ENCODE measurements at regions not wholly inside any gene's neighbourhood (a gene's known extent, or its start where the extent isn't known, plus 50 kb on each side); places are given as distances from the start of the nearest gene placed in this dataset.

GRCh38 chr21:31497914-31498313, 153.9 kb upstream of the TIAM1 start:
- DNase-seq = no peak

GRCh38 chr21:31493350-31493880, 149.4 kb upstream of the TIAM1 start:
- DNase-seq = no peak

- DNase-seq = no peak
Measured at GRCh38 chr21:31491617-31492016, 147.6 kb upstream of the TIAM1 start.

GRCh38 chr21:31490443-31490842, 146.4 kb upstream of the TIAM1 start:
- no peak for DNase-seq

GRCh38 chr21:31489726-31490125, 145.7 kb upstream of the TIAM1 start:
- no peak for DNase-seq

GRCh38 chr21:31489014-31489413, 145.0 kb upstream of the TIAM1 start:
- no peak for DNase-seq

GRCh38 chr21:31484219-31484618, 140.2 kb upstream of the TIAM1 start:
- no peak for DNase-seq

GRCh38 chr21:31483146-31483545, 139.1 kb upstream of the TIAM1 start:
- no peak for DNase-seq

- DNase-seq = no peak
Measured at GRCh38 chr21:31482460-31482859, 138.4 kb upstream of the TIAM1 start.

GRCh38 chr21:31480228-31480627, 136.2 kb upstream of the TIAM1 start:
- DNase-seq = no peak

- DNase-seq = no peak
Measured at GRCh38 chr21:31479714-31480113, 135.7 kb upstream of the TIAM1 start.

- DNase-seq = no peak
Measured at GRCh38 chr21:31479222-31479621, 135.2 kb upstream of the TIAM1 start.

GRCh38 chr21:31476263-31477022, 132.4 kb upstream of the TIAM1 start:
- no peak for DNase-seq

- no peak for DNase-seq
Measured at GRCh38 chr21:31475223-31475622, 131.2 kb upstream of the TIAM1 start.

GRCh38 chr21:31473685-31474345, 129.8 kb upstream of the TIAM1 start:
- no peak for DNase-seq

- no peak for DNase-seq
Measured at GRCh38 chr21:31471865-31472264, 127.8 kb upstream of the TIAM1 start.

- no peak for DNase-seq
Measured at GRCh38 chr21:31470896-31471694, 127.0 kb upstream of the TIAM1 start.

- no peak for DNase-seq
Measured at GRCh38 chr21:31460980-31461379, 116.9 kb upstream of the TIAM1 start.

GRCh38 chr21:31459457-31459856, 115.4 kb upstream of the TIAM1 start:
- DNase-seq = no peak

- DNase-seq = no peak
Measured at GRCh38 chr21:31457675-31458074, 113.6 kb upstream of the TIAM1 start.

- no peak for DNase-seq
Measured at GRCh38 chr21:31456201-31456600, 112.1 kb upstream of the TIAM1 start.

GRCh38 chr21:31455506-31455905, 111.4 kb upstream of the TIAM1 start:
- no peak for DNase-seq

GRCh38 chr21:31450980-31451379, 106.9 kb upstream of the TIAM1 start:
- DNase-seq = no peak
